GM12891 (cell line): ENCODE measurements at regions not wholly inside any gene's neighbourhood (a gene's known extent, or its start where the extent isn't known, plus 50 kb on each side); places are given as distances from the start of the nearest gene placed in this dataset.

Experiments used
- DNase-seq: peaks from one replicate; pipeline ENCODE4 v3.0.0; 2011; ENCODE audit warnings: low spot score; ENCODE audit not compliant: insufficient read length
- FAIRE-seq: peaks from 2 replicates; lab custom pipeline; 2011; peaks lifted over from hg19 to GRCh38; lab: Jason Lieb, UNC
- PAX5 ChIP-seq: IDR thresholded peaks from 2 replicates; pipeline ENCODE4 v1.6.1; 2011; ENCODE audit warnings: low read length, moderate library complexity, mild to moderate bottlenecking; ENCODE audit not compliant: insufficient read depth, severe bottlenecking
- POLR2A ChIP-seq: IDR thresholded peaks from 2 replicates; pipeline ENCODE4 v1.6.1; 2011; ENCODE audit warnings: low read depth, low read length, control low read depth
- POLR2AphosphoS5 ChIP-seq: IDR thresholded peaks from 2 replicates; pipeline ENCODE4 v1.6.1; 2011; ENCODE audit warnings: low read depth, low read length, control low read depth
- POU2F2 ChIP-seq: IDR thresholded peaks from 2 replicates; pipeline ENCODE4 v1.6.1; 2011; ENCODE audit warnings: low read depth, mild to moderate bottlenecking, control low read depth, low read length, moderate library complexity
- SPI1 ChIP-seq: IDR thresholded peaks from 2 replicates; pipeline ENCODE4 v1.6.1; 2011; ENCODE audit warnings: low read depth, low read length, control low read depth
- TAF1 ChIP-seq: IDR thresholded peaks from 2 replicates; pipeline ENCODE4 v1.6.1; 2011; ENCODE audit warnings: low read depth, low read length, control low read depth

DNA sequence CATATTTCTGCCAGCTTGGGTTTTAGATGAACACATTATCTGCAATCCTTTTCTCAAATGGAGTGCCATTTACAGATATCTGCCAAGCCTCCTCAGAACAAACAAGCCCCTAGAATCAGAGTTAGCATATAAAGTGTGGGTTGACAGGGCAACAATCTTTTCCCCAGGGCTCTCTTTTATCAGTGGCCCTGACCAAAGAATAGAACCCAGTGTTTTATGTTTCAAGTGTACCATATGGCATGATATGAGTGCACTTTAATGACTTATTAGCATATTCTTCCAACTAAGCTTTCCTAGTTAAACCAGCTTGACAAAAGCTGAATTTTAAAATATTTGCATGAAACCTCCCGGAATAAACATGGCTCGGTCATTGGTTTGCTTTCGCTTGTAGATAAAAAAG is 57.3 kb downstream of the EVX1 start:
- DNase-seq: no peak
- no peak for TF ChIP-seq TAF1
- TF ChIP-seq SPI1: no peak
- TF ChIP-seq POLR2AphosphoS5: no peak
- no peak for TF ChIP-seq POLR2A
- no peak for TF ChIP-seq PAX5
- TF ChIP-seq POU2F2: no peak
- FAIRE-seq: no peak

DNA sequence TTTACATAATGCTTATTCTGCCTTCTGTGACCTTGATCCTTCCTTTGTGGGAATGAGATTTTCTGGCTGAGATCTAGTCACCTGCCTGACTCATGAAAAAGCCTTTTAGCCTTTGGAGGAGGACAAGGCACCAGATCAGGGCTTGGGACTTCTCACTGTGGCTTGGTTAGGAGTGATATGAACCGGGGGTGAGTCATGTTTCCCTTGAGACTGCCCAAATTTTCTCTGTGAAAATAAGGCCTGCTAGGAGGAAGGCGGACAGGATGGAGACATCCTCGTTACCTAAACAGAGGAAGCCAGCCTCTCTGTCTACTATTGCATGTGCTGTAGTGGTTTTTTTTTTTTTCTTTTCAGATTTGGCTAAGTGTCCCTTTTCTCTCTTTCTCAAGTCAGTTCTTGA is 57.8 kb downstream of the EVX1 start:
- no peak for TF ChIP-seq PAX5
- TF ChIP-seq POLR2AphosphoS5: no peak
- no peak for TF ChIP-seq SPI1
- no peak for TF ChIP-seq POLR2A
- no peak for TF ChIP-seq TAF1
- no peak for FAIRE-seq
- no peak for DNase-seq

DNA sequence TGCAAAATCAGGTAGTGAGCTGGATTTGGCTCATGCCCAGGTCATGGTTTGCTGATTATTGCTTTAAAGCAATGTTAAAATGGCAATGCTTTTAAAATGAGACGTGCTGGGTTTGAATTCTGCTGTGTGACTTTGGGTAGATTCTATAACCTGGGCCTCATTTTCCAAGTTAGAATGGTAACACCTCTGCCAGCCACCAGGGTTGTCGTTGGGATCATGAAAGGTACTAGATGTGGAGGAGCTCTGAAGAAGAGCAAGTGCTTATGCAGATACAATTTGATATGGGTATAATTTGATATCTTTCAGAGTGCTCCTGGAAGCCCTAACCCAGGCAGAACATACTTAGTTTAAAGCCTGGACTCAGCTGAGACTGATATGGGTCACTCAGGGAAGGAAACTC is 60.0 kb downstream of the EVX1 start:
- DNase-seq (no peak), FAIRE-seq (no peak)
- TF ChIP-seq POLR2A (no peak), SPI1 (no peak), PAX5 (no peak), POLR2AphosphoS5 (no peak), TAF1 (no peak), POU2F2 (no peak)

GRCh38 chr7:27303026-27303425 is 60.4 kb downstream of the EVX1 start:
- no peak for FAIRE-seq
- DNase-seq: no peak
- TF ChIP-seq POLR2AphosphoS5: no peak
- no peak for TF ChIP-seq PAX5
- TF ChIP-seq TAF1: no peak
- TF ChIP-seq SPI1: no peak
- no peak for TF ChIP-seq POU2F2
- no peak for TF ChIP-seq POLR2A

- TF ChIP-seq PAX5 (no peak), POLR2AphosphoS5 (no peak), POLR2A (no peak)
- no peak for DNase-seq
- FAIRE-seq: no peak
These were observed 63.3 kb downstream of the EVX1 start for GRCh38 chr7:27305854-27306253.

GRCh38 chr7:27312820-27313219 is 70.2 kb downstream of the EVX1 start:
- DNase-seq (no peak), FAIRE-seq (no peak)

DNA sequence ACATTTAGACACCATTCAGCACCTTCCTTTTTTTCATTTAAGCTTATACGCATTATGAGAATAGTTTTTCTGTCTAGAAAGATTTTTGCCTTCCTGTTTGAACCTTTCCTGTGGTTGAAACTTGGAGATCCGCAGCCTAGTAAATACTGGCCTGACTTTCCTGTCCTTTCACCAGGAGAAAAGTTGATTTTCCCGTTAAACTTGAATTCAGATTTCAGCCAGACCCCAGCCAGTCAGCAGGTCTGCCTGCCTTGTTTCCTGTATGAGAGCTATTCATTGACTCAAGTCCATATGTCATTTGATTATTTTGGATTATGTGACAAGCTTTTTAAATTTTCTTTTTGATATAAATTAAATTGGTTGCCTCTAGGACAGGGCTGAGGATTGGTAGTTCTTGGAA is 71.5 kb downstream of the EVX1 start:
- no peak for FAIRE-seq
- no peak for DNase-seq
- TF ChIP-seq POLR2AphosphoS5: no peak
- no peak for TF ChIP-seq TAF1
- no peak for TF ChIP-seq PAX5
- no peak for TF ChIP-seq POLR2A
- no peak for TF ChIP-seq POU2F2
- no peak for TF ChIP-seq SPI1

More at GRCh38 chr7:27312820-27313219, 70.2 kb downstream of the EVX1 start:
- TF ChIP-seq POLR2AphosphoS5: no peak
- TF ChIP-seq SPI1: no peak
- no peak for TF ChIP-seq POU2F2

GRCh38 chr7:27315066-27315465 is 72.5 kb downstream of the EVX1 start:
- FAIRE-seq: no peak
- TF ChIP-seq SPI1 (no peak), POLR2AphosphoS5 (no peak), PAX5 (no peak)

GRCh38 chr7:27316311-27316710 is 73.7 kb downstream of the EVX1 start:
- DNase-seq: no peak
- no peak for FAIRE-seq
- TF ChIP-seq TAF1 (no peak), POU2F2 (no peak), POLR2AphosphoS5 (no peak), POLR2A (no peak), SPI1 (no peak), PAX5 (no peak)

More at GRCh38 chr7:27315066-27315465, 72.5 kb downstream of the EVX1 start:
- no peak for DNase-seq

DNA sequence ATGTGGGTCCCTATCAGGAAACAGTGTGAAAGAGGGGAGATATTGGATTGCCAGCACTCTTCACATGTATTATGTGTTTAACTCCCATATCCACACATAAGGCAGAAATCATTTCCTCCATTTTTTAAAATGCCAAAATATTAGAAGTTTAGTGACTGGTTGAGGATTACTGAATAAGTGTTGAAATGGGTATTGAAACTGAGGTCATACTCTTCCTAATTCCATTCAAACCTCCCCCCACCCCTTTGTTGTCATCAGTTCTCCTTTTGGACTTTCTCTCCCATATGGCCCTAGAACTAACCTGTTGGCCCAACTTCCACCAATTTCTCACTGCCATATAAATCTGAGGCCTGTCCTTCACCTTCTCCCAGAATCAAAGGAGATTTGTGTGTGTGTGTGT is 81.6 kb downstream of the EVX1 start:
- no peak for FAIRE-seq
- TF ChIP-seq POLR2AphosphoS5: no peak
- no peak for TF ChIP-seq POLR2A
- TF ChIP-seq SPI1: no peak
- TF ChIP-seq TAF1: no peak
- TF ChIP-seq PAX5: no peak
- no peak for TF ChIP-seq POU2F2
- DNase-seq: no peak

DNA sequence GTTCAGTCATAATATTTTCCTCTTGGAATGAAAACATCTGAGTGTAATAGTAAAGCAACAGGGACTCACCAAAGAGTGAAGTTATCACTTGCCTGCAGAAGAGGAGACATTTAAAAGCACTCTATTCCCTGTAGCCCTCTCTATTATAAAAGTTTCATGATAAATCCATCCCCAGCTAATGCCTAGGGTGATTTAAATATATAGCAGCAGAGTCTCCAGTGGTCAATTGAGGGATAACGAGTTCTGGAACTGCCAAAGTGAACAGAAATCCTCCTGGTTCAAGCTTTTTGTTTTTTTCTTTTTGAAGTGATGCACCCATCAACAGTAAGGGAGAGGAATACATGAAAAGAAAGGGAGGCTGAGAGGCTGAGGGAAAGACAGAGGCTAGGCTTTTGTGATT is 87.3 kb downstream of the EVX1 start:
- TF ChIP-seq TAF1 (no peak), POLR2A (no peak), PAX5 (no peak), POLR2AphosphoS5 (no peak), SPI1 (no peak), POU2F2 (no peak)
- FAIRE-seq (no peak), DNase-seq (no peak)
